A673 (cell line): ENCODE measurements at regions not wholly inside any gene's neighbourhood (a gene's known extent, or its start where the extent isn't known, plus 50 kb on each side); places are given as distances from the start of the nearest gene placed in this dataset.

ENCODE experiments used
- CTCF ChIP-seq: fragments of 300-800, 200-600 bp; sonication (generic); conservative IDR thresholded peaks from 2 replicates; pipeline ENCODE4 v1.5.1; 2017; ENCODE audit warnings: low read depth, mild to moderate bottlenecking, antibody characterized with exemption, low read length, moderate library complexity, mixed read lengths
- EZH2 ChIP-seq: fragments of 200-600 bp; sonication (generic); IDR thresholded peaks from 2 replicates; pipeline ENCODE4 v1.6.1; 2017; ENCODE audit warnings: borderline replicate concordance, low read depth, mild to moderate bottlenecking, mixed read lengths, antibody characterized with exemption, low read length; ENCODE audit not compliant: poor library complexity, severe bottlenecking

- no peak for TF ChIP-seq CTCF
- no peak for TF ChIP-seq EZH2
Measured at GRCh38 chr2:16259010-16259409, 318.7 kb downstream of the MYCN start.
